ENCODE measurements at regions not wholly inside any gene's neighbourhood (a gene's known extent, or its start where the extent isn't known, plus 50 kb on each side); places are given as distances from the start of the nearest gene placed in this dataset.

- intact Hi-C loops (cut with DNase I; ENCODE audit: low total_unique reads) = no loop called here
- no peaks in the 10 kb centered on the region for H3K27me3 ChIP-seq
- no peak overlapping the region for H3K4me3 ChIP-seq
- no peak overlapping the region for H3K27ac ChIP-seq
- H3K36me3 ChIP-seq = no peaks in the 10 kb centered on the region
- DNase-seq = no peak
- no peaks in the 10 kb centered on the region for H3K9me3 ChIP-seq
- TF ChIP-seq CTCF (IDR thresholded peaks at IDR 0.05) = no peak
- H3K4me1 ChIP-seq = peaks cover 0 to 13% (median 2%) of the 10 kb centered on the region in 4 donors
Observed at GRCh38 chr6:112929641-112930040, 582.5 kb downstream of the RFPL4B start.

GRCh38 chr6:112931832-112932231 lies 584.7 kb downstream of the RFPL4B start:
- Histone ChIP-seq H3K27ac (no peak overlapping the region), H3K4me3 (no peak overlapping the region), H3K36me3 (no peaks in the 10 kb centered on the region), H3K27me3 (no peaks in the 10 kb centered on the region), H3K9me3 (no peaks in the 10 kb centered on the region), H3K4me1 (peaks cover 0 to 13% (median 2%) of the 10 kb centered on the region in 4 donors)
- DNase-seq = no peak
- TF ChIP-seq CTCF (IDR thresholded peaks at IDR 0.05) = no peak
- intact Hi-C loops (cut with DNase I; ENCODE audit: low total_unique reads) = no loop called here

- no peak for DNase-seq
- H3K27ac ChIP-seq = no peak overlapping the region
- intact Hi-C loops (cut with DNase I; ENCODE audit: low total_unique reads) = no loop called here
- peaks cover 0 to 13% (median 2%) of the 10 kb centered on the region in 4 donors for H3K4me1 ChIP-seq
- H3K36me3 ChIP-seq = no peaks in the 10 kb centered on the region
- H3K27me3 ChIP-seq = no peaks in the 10 kb centered on the region
- no peaks in the 10 kb centered on the region for H3K9me3 ChIP-seq
- H3K4me3 ChIP-seq = no peak overlapping the region
- no peak for TF ChIP-seq CTCF (IDR thresholded peaks at IDR 0.05)
Observed at GRCh38 chr6:112933947-112934346, 586.8 kb downstream of the RFPL4B start.

- no peaks in the 10 kb centered on the region for H3K9me3 ChIP-seq
- H3K27ac ChIP-seq = no peak overlapping the region
- H3K36me3 ChIP-seq = no peaks in the 10 kb centered on the region
- no peak for DNase-seq
- peaks cover 0 to 13% (median 2%) of the 10 kb centered on the region in 4 donors for H3K4me1 ChIP-seq
- H3K27me3 ChIP-seq = no peaks in the 10 kb centered on the region
- no peak overlapping the region for H3K4me3 ChIP-seq
- intact Hi-C loops (cut with DNase I; ENCODE audit: low total_unique reads) = no loop called here
- no peak for TF ChIP-seq CTCF (IDR thresholded peaks at IDR 0.05)
Observed at GRCh38 chr6:112934433-112935327, 587.5 kb downstream of the RFPL4B start.

- Histone ChIP-seq H3K4me1 (peaks cover 0 to 10% (median 2%) of the 10 kb centered on the region in 4 donors), H3K27ac (no peak overlapping the region), H3K4me3 (no peak overlapping the region), H3K36me3 (no peaks in the 10 kb centered on the region), H3K27me3 (no peaks in the 10 kb centered on the region), H3K9me3 (no peaks in the 10 kb centered on the region)
- no peak for DNase-seq
- TF ChIP-seq CTCF (IDR thresholded peaks at IDR 0.05) = no peak
- intact Hi-C loops (cut with DNase I; ENCODE audit: low total_unique reads) = no loop called here
Observed at GRCh38 chr6:112935402-112936078, 588.4 kb downstream of the RFPL4B start.

All from tibial artery (tissue), 4 donors.